GM12891 (cell line): ENCODE measurements at regions not wholly inside any gene's neighbourhood (a gene's known extent, or its start where the extent isn't known, plus 50 kb on each side); places are given as distances from the start of the nearest gene placed in this dataset.

Experiments used
- DNase-seq: peaks from one replicate; pipeline ENCODE4 v3.0.0; 2011; ENCODE audit warnings: low spot score; ENCODE audit not compliant: insufficient read length
- FAIRE-seq: peaks from 2 replicates; lab custom pipeline; 2011; peaks lifted over from hg19 to GRCh38; lab: Jason Lieb, UNC
- PAX5 ChIP-seq: IDR thresholded peaks from 2 replicates; pipeline ENCODE4 v1.6.1; 2011; ENCODE audit warnings: low read length, moderate library complexity, mild to moderate bottlenecking; ENCODE audit not compliant: insufficient read depth, severe bottlenecking
- POLR2A ChIP-seq: IDR thresholded peaks from 2 replicates; pipeline ENCODE4 v1.6.1; 2011; ENCODE audit warnings: low read depth, low read length, control low read depth
- POLR2AphosphoS5 ChIP-seq: IDR thresholded peaks from 2 replicates; pipeline ENCODE4 v1.6.1; 2011; ENCODE audit warnings: low read depth, low read length, control low read depth
- POU2F2 ChIP-seq: IDR thresholded peaks from 2 replicates; pipeline ENCODE4 v1.6.1; 2011; ENCODE audit warnings: low read depth, mild to moderate bottlenecking, control low read depth, low read length, moderate library complexity
- SPI1 ChIP-seq: IDR thresholded peaks from 2 replicates; pipeline ENCODE4 v1.6.1; 2011; ENCODE audit warnings: low read depth, low read length, control low read depth
- TAF1 ChIP-seq: IDR thresholded peaks from 2 replicates; pipeline ENCODE4 v1.6.1; 2011; ENCODE audit warnings: low read depth, low read length, control low read depth

GRCh38 chr18:39053571-39053970, 1488.0 kb upstream of the CELF4 start:
- DNase-seq (no peak), FAIRE-seq (no peak)
- TF ChIP-seq POLR2A (no peak), TAF1 (no peak), PAX5 (no peak), POLR2AphosphoS5 (no peak), SPI1 (no peak), POU2F2 (no peak)

GRCh38 chr18:39051013-39051412, 1485.4 kb upstream of the CELF4 start:
- TF ChIP-seq PAX5 (no peak), TAF1 (no peak), POU2F2 (no peak), POLR2AphosphoS5 (no peak), POLR2A (no peak), SPI1 (no peak)
- DNase-seq (no peak), FAIRE-seq (no peak)

GRCh38 chr18:39039813-39040212, 1474.2 kb upstream of the CELF4 start:
- TF ChIP-seq PAX5 (no peak), POLR2A (no peak), POLR2AphosphoS5 (no peak), SPI1 (no peak), TAF1 (no peak), POU2F2 (no peak)
- FAIRE-seq (no peak), DNase-seq (no peak)

DNA sequence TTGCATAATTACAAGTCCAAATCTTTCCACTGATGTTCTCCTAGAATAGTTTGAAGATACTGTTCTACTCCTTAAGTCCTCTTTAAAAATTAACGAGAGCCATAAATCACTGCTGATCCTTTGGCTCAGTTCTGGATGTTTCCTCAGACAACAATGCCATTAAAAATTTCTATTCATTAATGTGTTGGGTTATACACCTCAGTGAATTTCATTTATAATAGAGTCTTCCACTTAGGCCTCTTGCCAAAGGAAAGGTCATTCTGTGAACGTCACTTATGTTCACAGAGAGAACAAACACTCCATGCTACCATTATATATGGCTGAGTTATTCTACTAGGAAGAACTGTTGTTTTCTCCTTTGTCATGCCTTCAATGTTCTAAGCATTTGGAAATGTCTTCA, 1472.3 kb upstream of the CELF4 start:
- DNase-seq (no peak), FAIRE-seq (no peak)
- no peak for TF ChIP-seq SPI1
- TF ChIP-seq POU2F2, result no peak
- TF ChIP-seq PAX5, result no peak
- TF ChIP-seq POLR2AphosphoS5, result no peak

GRCh38 chr18:39033312-39033711, 1467.7 kb upstream of the CELF4 start:
- no peak for TF ChIP-seq POU2F2
- no peak for TF ChIP-seq POLR2AphosphoS5
- no peak for TF ChIP-seq TAF1
- no peak for TF ChIP-seq POLR2A
- no peak for TF ChIP-seq SPI1
- no peak for FAIRE-seq

DNA sequence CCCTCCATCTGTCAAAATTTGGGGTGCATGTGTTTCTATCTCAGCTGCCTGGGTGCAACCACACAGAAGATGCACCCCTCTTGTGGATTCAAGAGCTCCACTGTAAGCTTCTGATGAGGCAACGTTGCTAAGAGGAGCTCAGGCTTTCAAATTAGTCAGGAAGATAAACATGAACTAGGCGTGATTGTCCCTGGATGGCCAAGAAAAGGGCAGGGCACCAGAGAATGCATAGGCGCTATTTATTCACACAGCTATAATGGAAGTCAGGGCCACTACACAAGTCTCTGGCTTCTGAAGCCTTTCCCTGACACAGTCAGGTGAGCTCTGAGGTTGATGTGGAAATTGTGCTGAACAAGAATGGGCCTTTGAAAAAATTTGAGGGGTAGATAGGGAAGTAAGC, 1466.0 kb upstream of the CELF4 start:
- DNase-seq (no peak), FAIRE-seq (no peak)
- no peak for TF ChIP-seq POLR2AphosphoS5
- no peak for TF ChIP-seq POLR2A
- TF ChIP-seq POU2F2, result no peak
- TF ChIP-seq PAX5, result no peak
- no peak for TF ChIP-seq TAF1
- TF ChIP-seq SPI1, result no peak

More at GRCh38 chr18:39033312-39033711, 1467.7 kb upstream of the CELF4 start:
- DNase-seq, result no peak

- FAIRE-seq (no peak), DNase-seq (no peak)
- no peak for TF ChIP-seq POLR2AphosphoS5
- TF ChIP-seq TAF1, result no peak
- TF ChIP-seq POLR2A, result no peak
- no peak for TF ChIP-seq POU2F2
These were observed 1464.6 kb upstream of the CELF4 start for GRCh38 chr18:39030124-39030655.

- TF ChIP-seq POU2F2 (no peak), PAX5 (no peak), SPI1 (no peak), POLR2A (no peak), TAF1 (no peak), POLR2AphosphoS5 (no peak)
- no peak for DNase-seq
- no peak for FAIRE-seq
These were observed 1459.9 kb upstream of the CELF4 start for GRCh38 chr18:39025531-39025930.

- DNase-seq (no peak), FAIRE-seq (no peak)
- TF ChIP-seq PAX5 (no peak), SPI1 (no peak), POLR2A (no peak)
These were observed 1454.4 kb upstream of the CELF4 start for GRCh38 chr18:39019989-39020388.
